Liver (tissue), 3 donors: ENCODE measurements at regions not wholly inside any gene's neighbourhood (a gene's known extent, or its start where the extent isn't known, plus 50 kb on each side); places are given as distances from the start of the nearest gene placed in this dataset.

ENCODE experiments used
- CTCF ChIP-seq: fragments of 150-350 bp; IDR thresholded peaks from 2 replicates; pipeline ENCODE4 v1.5.1; 2017; ENCODE audit warnings: improper control_type of control experiment, low read depth, low read length; ENCODE audit not compliant: missing input control
- EGR1 ChIP-seq, 2 donors: IDR thresholded peaks; 2 replicates each; pipeline ENCODE4 v1.6.1; 2016 to 2018; ENCODE audit warnings: antibody characterized with exemption in 2 of 2, low read depth in 2 of 2
- FOXA1 ChIP-seq: IDR thresholded peaks from 2 replicates; pipeline ENCODE4 v1.6.1; 2016; ENCODE audit warnings: antibody characterized with exemption
- GABPA ChIP-seq, 2 donors: IDR thresholded peaks in 1 of 2; conservative IDR thresholded peaks in 1 of 2; 2 replicates each; pipeline ENCODE4 v1.6.1; 2016; ENCODE audit warnings: antibody characterized with exemption in 2 of 2, mild to moderate bottlenecking in 1 of 2, moderate library complexity in 1 of 2
- JUND ChIP-seq, 2 donors: IDR thresholded peaks; 2 replicates each; pipeline ENCODE4 v1.6.1; 2016; ENCODE audit warnings: antibody characterized with exemption in 2 of 2
- MAX ChIP-seq: IDR thresholded peaks from 2 replicates; pipeline ENCODE4 v1.6.1; 2016; ENCODE audit warnings: antibody characterized with exemption
- RAD21 ChIP-seq, 2 donors: IDR thresholded peaks; 2 replicates each; pipeline ENCODE4 v1.6.1; 2016; ENCODE audit warnings: antibody characterized with exemption in 2 of 2, mild to moderate bottlenecking in 2 of 2
- REST ChIP-seq: IDR thresholded peaks from 2 replicates; pipeline ENCODE4 v1.6.1; 2016; ENCODE audit warnings: antibody characterized with exemption, mild to moderate bottlenecking
- RXRA ChIP-seq, 2 donors: IDR thresholded peaks; 2 replicates each; pipeline ENCODE4 v1.6.1; 2017 to 2018; ENCODE audit warnings: antibody characterized with exemption in 2 of 2, mild to moderate bottlenecking in 1 of 2
- TAF1 ChIP-seq: conservative IDR thresholded peaks from 2 replicates; pipeline ENCODE4 v1.6.1; 2016; ENCODE audit warnings: antibody characterized with exemption, mild to moderate bottlenecking
- ZBTB33 ChIP-seq: IDR thresholded peaks from 2 replicates; pipeline ENCODE4 v1.6.1; 2016; ENCODE audit warnings: antibody characterized with exemption
- donor health status: healthy.
- donor health status: healthy.

- TF ChIP-seq RAD21 (IDR thresholded peaks at IDR 0.05): no peak
- no peak for TF ChIP-seq CTCF
- no peak for TF ChIP-seq TAF1
- TF ChIP-seq REST: no peak
- no peak for TF ChIP-seq ZBTB33
- no peak for TF ChIP-seq RXRA (IDR thresholded peaks at IDR 0.05)
- TF ChIP-seq JUND (IDR thresholded peaks at IDR 0.05): no peak
- TF ChIP-seq EGR1 (IDR thresholded peaks at IDR 0.05; ENCODE audit: low read depth in 2 of 2): no peak
- no peak for TF ChIP-seq MAX
- TF ChIP-seq FOXA1: no peak
- TF ChIP-seq GABPA (IDR thresholded peaks at IDR 0.05 in 1 of 2, conservative IDR thresholded peaks at IDR 0.05 in 1 of 2): no peak
These were observed 137.2 kb upstream of the ARHGAP5 start for GRCh38 chr14:31939934-31940333.
